ENCODE measurements at regions not wholly inside any gene's neighbourhood (a gene's known extent, or its start where the extent isn't known, plus 50 kb on each side); places are given as distances from the start of the nearest gene placed in this dataset.

DNA sequence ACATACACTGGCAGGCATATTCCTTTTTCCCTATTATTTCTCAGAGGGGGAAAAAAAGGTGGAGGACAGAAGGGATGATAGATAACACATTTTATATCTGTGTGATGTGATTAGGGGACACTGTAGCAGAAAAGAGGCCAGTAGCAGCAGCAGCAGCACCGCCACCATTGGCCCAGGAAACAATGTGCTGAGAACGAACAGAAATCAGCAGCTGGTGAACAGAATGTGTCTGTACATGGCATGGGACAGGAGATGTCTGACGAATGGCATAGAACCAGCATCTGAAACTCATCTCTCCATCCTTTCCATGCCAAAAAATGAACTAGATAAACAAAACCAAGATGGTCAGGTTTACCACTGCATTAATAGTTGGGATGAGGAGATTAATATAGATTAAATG lies 936.1 kb upstream of the ACVR2A start:
- Histone ChIP-seq H3K4me3 (ENCODE audit: low read depth, low read length) (no peak overlapping the region), H3K27ac (ENCODE audit: extremely low read depth, low read depth, low read length) (no peak overlapping the region), H3K36me3 (ENCODE audit: control insufficient read depth in 2 of 2, insufficient read depth in 1 of 2, low read length in 2 of 2) (no peaks in the 10 kb centered on the region), H3K4me1 (ENCODE audit: control insufficient read depth, insufficient read depth, low read length) (no peaks in the 10 kb centered on the region), H3K9me3 (ENCODE audit: control insufficient read depth, insufficient read depth, low read depth, low read length) (no peaks in the 10 kb centered on the region)
- CTCF ChIA-PET: interaction anchor here (0.7 kb wide), 1 partner anchor 10 kb away, joined by 3 read pairs; no protein-coding TSS in a partner anchor
- TF ChIP-seq ZNF37A (tag by site-specific recombination; IDR thresholded peaks at IDR 0.05) (no peak), ZNF488 (tag by site-specific recombination; IDR thresholded peaks at IDR 0.05) (no peak), ZNF654 (tag by site-specific recombination; IDR thresholded peaks at IDR 0.05; ENCODE audit: low read depth) (no peak), ZNF423 (tag by site-specific recombination; IDR thresholded peaks at IDR 0.05) (no peak), GLIS2 (tag by site-specific recombination; IDR thresholded peaks at IDR 0.05) (no peak), PRDM1 (tag by site-specific recombination; IDR thresholded peaks at IDR 0.05) (no peak), ZNF514 (tag by site-specific recombination; IDR thresholded peaks at IDR 0.05) (no peak), ZNF23 (tag by site-specific recombination; IDR thresholded peaks at IDR 0.05; ENCODE audit: borderline replicate concordance) (no peak), ZNF155 (tag by site-specific recombination; IDR thresholded peaks at IDR 0.05) (no peak), ZNF433 (tag by site-specific recombination; IDR thresholded peaks at IDR 0.05; ENCODE audit: low read depth) (no peak), ZSCAN5A (tag by site-specific recombination; IDR thresholded peaks at IDR 0.05) (no peak), SCRT2 (tag by site-specific recombination; IDR thresholded peaks at IDR 0.05) (no peak), ZNF521 (tag by site-specific recombination; IDR thresholded peaks at IDR 0.05) (no peak), BCL11A (tag by site-specific recombination; IDR thresholded peaks at IDR 0.05; ENCODE audit: low read depth) (no peak)
- TF ChIP-seq, protein P1, sequence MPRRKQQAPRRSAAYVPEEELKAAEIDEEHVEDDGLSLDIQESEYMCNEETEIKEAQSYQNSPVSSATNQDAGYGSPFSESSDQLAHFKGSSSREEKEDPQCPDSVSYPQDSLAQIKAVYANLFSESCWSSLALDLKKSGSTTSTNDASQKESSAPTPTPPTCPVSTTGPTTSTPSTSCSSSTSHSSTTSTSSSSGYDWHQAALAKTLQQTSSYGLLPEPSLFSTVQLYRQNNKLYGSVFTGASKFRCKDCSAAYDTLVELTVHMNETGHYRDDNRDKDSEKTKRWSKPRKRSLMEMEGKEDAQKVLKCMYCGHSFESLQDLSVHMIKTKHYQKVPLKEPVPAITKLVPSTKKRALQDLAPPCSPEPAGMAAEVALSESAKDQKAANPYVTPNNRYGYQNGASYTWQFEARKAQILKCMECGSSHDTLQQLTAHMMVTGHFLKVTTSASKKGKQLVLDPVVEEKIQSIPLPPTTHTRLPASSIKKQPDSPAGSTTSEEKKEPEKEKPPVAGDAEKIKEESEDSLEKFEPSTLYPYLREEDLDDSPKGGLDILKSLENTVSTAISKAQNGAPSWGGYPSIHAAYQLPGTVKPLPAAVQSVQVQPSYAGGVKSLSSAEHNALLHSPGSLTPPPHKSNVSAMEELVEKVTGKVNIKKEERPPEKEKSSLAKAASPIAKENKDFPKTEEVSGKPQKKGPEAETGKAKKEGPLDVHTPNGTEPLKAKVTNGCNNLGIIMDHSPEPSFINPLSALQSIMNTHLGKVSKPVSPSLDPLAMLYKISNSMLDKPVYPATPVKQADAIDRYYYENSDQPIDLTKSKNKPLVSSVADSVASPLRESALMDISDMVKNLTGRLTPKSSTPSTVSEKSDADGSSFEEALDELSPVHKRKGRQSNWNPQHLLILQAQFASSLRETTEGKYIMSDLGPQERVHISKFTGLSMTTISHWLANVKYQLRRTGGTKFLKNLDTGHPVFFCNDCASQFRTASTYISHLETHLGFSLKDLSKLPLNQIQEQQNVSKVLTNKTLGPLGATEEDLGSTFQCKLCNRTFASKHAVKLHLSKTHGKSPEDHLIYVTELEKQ (tag by site-specific recombination; IDR thresholded peaks at IDR 0.05; ENCODE audit: borderline replicate concordance): no peak
- TF ChIP-seq, protein P2, sequence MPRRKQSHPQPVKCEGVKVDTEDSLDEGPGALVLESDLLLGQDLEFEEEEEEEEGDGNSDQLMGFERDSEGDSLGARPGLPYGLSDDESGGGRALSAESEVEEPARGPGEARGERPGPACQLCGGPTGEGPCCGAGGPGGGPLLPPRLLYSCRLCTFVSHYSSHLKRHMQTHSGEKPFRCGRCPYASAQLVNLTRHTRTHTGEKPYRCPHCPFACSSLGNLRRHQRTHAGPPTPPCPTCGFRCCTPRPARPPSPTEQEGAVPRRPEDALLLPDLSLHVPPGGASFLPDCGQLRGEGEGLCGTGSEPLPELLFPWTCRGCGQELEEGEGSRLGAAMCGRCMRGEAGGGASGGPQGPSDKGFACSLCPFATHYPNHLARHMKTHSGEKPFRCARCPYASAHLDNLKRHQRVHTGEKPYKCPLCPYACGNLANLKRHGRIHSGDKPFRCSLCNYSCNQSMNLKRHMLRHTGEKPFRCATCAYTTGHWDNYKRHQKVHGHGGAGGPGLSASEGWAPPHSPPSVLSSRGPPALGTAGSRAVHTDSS (tag by site-specific recombination; IDR thresholded peaks at IDR 0.05): no peak
- POLR2A ChIA-PET: no interaction called here

DNA sequence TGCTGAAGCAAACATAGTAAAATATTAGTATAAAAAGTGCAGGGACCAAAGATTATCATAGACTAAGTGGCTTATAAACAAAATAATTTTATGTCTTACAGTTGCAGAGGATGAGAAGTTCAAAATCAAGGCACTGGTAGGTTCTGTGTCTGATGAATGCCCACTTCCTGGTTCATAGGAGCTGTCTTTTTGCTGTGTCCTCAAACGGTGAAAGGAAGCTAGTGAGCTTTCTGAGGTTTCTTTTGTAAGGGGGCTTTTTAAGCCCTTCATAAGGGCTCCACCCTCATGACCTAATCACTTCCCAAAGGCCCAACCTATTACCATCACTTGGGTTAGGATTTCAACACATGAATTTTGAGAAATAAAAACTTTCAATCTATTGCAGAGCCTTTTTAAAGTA lies 946.7 kb upstream of the ACVR2A start:
- CTCF ChIA-PET: no interaction called here
- Histone ChIP-seq H3K9me3 (ENCODE audit: control insufficient read depth, insufficient read depth, low read depth, low read length) (no peaks in the 10 kb centered on the region), H3K4me3 (ENCODE audit: low read depth, low read length) (no peak overlapping the region), H3K27ac (ENCODE audit: extremely low read depth, low read depth, low read length) (no peak overlapping the region), H3K36me3 (ENCODE audit: control insufficient read depth in 2 of 2, insufficient read depth in 1 of 2, low read length in 2 of 2) (no peaks in the 10 kb centered on the region), H3K4me1 (ENCODE audit: control insufficient read depth, insufficient read depth, low read length) (no peaks in the 10 kb centered on the region)
- TF ChIP-seq ZNF626 (tag by site-specific recombination; IDR thresholded peaks at IDR 0.05): no peak
- no peak for TF ChIP-seq ZNF19 (tag by site-specific recombination; IDR thresholded peaks at IDR 0.05; ENCODE audit: low read depth)
- no peak for TF ChIP-seq ZNF521 (tag by site-specific recombination; IDR thresholded peaks at IDR 0.05)
- TF ChIP-seq ZNF830 (tag by site-specific recombination; IDR thresholded peaks at IDR 0.05; ENCODE audit: low read depth): no peak
- no peak for TF ChIP-seq ZSCAN5A (tag by site-specific recombination; IDR thresholded peaks at IDR 0.05)
- TF ChIP-seq KLF7 (tag by site-specific recombination; IDR thresholded peaks at IDR 0.05; ENCODE audit: borderline replicate concordance): no peak
- POLR2A ChIA-PET: no interaction called here

All from HEK293 (cell line).